GM12878 (cell line): ENCODE measurements at regions not wholly inside any gene's neighbourhood (a gene's known extent, or its start where the extent isn't known, plus 50 kb on each side); places are given as distances from the start of the nearest gene placed in this dataset.

Experiments used
- BRCA1 ChIP-seq: IDR thresholded peaks from 2 replicates; pipeline ENCODE4 v1.6.1; 2011; ENCODE audit warnings: low read depth, low read length, improper control_type of control experiment
- CBFB ChIP-seq: IDR thresholded peaks from 2 replicates; pipeline ENCODE4 v1.6.1; 2016; ENCODE audit warnings: antibody characterized with exemption, low read depth
- NR2C1 ChIP-seq: fragments of 450-650 bp; IDR thresholded peaks from 2 replicates; pipeline ENCODE4 v1.6.1; 2017; ENCODE audit warnings: antibody characterized with exemption, mild to moderate bottlenecking, moderate library complexity
- POLR2AphosphoS5 ChIP-seq: IDR thresholded peaks from 2 replicates; pipeline ENCODE4 v1.6.1; 2011; ENCODE audit warnings: mild to moderate bottlenecking, low read length, inconsistent platforms
- ZNF384 ChIP-seq: IDR thresholded peaks from 2 replicates; pipeline ENCODE4 v1.6.1; 2012; ENCODE audit warnings: low read depth, mild to moderate bottlenecking, low read length, improper control_type of control experiment, borderline replicate concordance
- TF ChIP-seq, protein P1 (sequence below), 3 experiments: IDR thresholded peaks in 2 of 3; conservative IDR thresholded peaks in 1 of 3; 2 replicates each; pipeline ENCODE4 v1.5.1; 2011; ENCODE audit warnings: low read depth in 3 of 3, low read length in 3 of 3, mild to moderate bottlenecking in 3 of 3, control low read depth in 2 of 3, moderate library complexity in 2 of 3, inconsistent platforms in 1 of 3, mixed read lengths in 1 of 3; ENCODE audit not compliant: control insufficient read depth in 2 of 3, insufficient read depth in 1 of 3; ENCODE audit errors: extremely low read depth in 1 of 3
- TF ChIP-seq, protein P2 (sequence below): IDR thresholded peaks from 2 replicates; pipeline ENCODE4 v1.6.1; 2011; ENCODE audit warnings: low read depth, low read length, improper control_type of control experiment, borderline replicate concordance

DNA sequence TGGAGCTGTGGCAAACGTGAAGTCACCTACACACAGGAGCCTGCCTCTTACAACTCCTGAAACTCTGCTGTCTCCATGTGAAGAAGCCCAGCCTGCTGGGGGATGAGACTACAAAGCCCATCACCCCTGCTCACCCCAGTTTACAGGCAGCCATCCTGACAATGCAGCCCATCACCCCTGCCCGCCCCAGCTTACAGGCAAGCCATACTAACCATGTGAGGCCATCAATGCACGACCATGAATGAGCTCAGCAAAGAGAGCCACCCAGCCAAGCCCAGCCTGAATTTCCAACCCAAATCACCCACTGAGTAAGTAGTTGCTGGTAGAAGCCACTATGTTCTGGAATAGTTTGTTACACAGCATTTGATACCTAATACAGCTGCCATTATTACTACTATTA, 185.4 kb upstream of the NSMCE3 start:
- TF ChIP-seq, protein P1, sequence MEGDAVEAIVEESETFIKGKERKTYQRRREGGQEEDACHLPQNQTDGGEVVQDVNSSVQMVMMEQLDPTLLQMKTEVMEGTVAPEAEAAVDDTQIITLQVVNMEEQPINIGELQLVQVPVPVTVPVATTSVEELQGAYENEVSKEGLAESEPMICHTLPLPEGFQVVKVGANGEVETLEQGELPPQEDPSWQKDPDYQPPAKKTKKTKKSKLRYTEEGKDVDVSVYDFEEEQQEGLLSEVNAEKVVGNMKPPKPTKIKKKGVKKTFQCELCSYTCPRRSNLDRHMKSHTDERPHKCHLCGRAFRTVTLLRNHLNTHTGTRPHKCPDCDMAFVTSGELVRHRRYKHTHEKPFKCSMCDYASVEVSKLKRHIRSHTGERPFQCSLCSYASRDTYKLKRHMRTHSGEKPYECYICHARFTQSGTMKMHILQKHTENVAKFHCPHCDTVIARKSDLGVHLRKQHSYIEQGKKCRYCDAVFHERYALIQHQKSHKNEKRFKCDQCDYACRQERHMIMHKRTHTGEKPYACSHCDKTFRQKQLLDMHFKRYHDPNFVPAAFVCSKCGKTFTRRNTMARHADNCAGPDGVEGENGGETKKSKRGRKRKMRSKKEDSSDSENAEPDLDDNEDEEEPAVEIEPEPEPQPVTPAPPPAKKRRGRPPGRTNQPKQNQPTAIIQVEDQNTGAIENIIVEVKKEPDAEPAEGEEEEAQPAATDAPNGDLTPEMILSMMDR (IDR thresholded peaks at IDR 0.05 in 2 of 3, conservative IDR thresholded peaks at IDR 0.05 in 1 of 3; ENCODE audit: control insufficient read depth in 2 of 3, extremely low read depth in 1 of 3, insufficient read depth in 1 of 3, low read depth in 3 of 3, low read length in 3 of 3): no peak
- TF ChIP-seq ZNF384 (no peak), CBFB (no peak), POLR2AphosphoS5 (no peak), BRCA1 (no peak), NR2C1 (no peak)
- TF ChIP-seq, protein P2, sequence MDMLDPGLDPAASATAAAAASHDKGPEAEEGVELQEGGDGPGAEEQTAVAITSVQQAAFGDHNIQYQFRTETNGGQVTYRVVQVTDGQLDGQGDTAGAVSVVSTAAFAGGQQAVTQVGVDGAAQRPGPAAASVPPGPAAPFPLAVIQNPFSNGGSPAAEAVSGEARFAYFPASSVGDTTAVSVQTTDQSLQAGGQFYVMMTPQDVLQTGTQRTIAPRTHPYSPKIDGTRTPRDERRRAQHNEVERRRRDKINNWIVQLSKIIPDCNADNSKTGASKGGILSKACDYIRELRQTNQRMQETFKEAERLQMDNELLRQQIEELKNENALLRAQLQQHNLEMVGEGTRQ: no peak
